Testis (tissue), 2 donors: ENCODE measurements at regions not wholly inside any gene's neighbourhood (a gene's known extent, or its start where the extent isn't known, plus 50 kb on each side); places are given as distances from the start of the nearest gene placed in this dataset.

Experiments
- CTCF ChIP-seq, 3 experiments: fragments of 450-650 bp in 2 of 3; fragments of 200-600 bp in 1 of 3; sonication (generic) in 1 of 3; IDR thresholded peaks; one replicate each; pipeline ENCODE4 v1.5.1; 2016 to 2019; ENCODE audit warnings: antibody characterized with exemption in 3 of 3, mild to moderate bottlenecking in 2 of 3, moderate library complexity in 1 of 3
- POLR2A ChIP-seq: fragments of 450-650 bp; IDR thresholded peaks from one replicate; pipeline ENCODE4 v1.6.1; 2017; ENCODE audit warnings: antibody characterized with exemption, mild to moderate bottlenecking, moderate library complexity

GRCh38 chr3:176037636-176038035 is 1159.6 kb downstream of the TBL1XR1 start:
- TF ChIP-seq CTCF (IDR thresholded peaks at IDR 0.05) (no peak), POLR2A (no peak)
